Natural killer cell (primary cell): ENCODE measurements at regions not wholly inside any gene's neighbourhood (a gene's known extent, or its start where the extent isn't known, plus 50 kb on each side); places are given as distances from the start of the nearest gene placed in this dataset.
A peak's percentile ranks its signal among the peaks of the same experiment; 100 is the strongest.

ENCODE experiments used
- ATAC-seq, 3 donors: fragments of 150-1000 bp in 2 of 3; fragments of 200-7000 bp in 1 of 3; cut with Tn5 transposase; 1 replicate in 1 of 3; 2 replicates in 2 of 3; pipeline ENCODE4 v1.10.0; 2021; ENCODE audit warnings: mild to moderate bottlenecking in 2 of 3, moderate library complexity in 2 of 3
- DNase-seq, 2 donors: peaks; one replicate each; pipeline versions ENCODE4 v3.0.0 to v3.0.0-alpha.2; 2013 to 2021; ENCODE audit warnings: mixed read lengths in 1 of 2
- H3K27ac ChIP-seq: one replicate; pipeline ENCODE4 v1.5.1; 2013; ENCODE audit warnings: mild to moderate bottlenecking, low read length
- H3K27me3 ChIP-seq: one replicate; pipeline ENCODE4 v1.6.1; 2013; ENCODE audit warnings: low read length; ENCODE audit not compliant: control insufficient read depth, insufficient read depth
- H3K36me3 ChIP-seq: one replicate; pipeline ENCODE4 v1.6.1; 2013; ENCODE audit warnings: low read length; ENCODE audit not compliant: control insufficient read depth, insufficient read depth
- H3K4me1 ChIP-seq: one replicate; pipeline ENCODE4 v1.6.1; 2013; ENCODE audit warnings: low read length; ENCODE audit not compliant: control insufficient read depth, insufficient read depth
- H3K4me3 ChIP-seq: one replicate; pipeline ENCODE4 v1.5.1; 2013; ENCODE audit warnings: low read length
- H3K9me3 ChIP-seq: one replicate; pipeline ENCODE4 v1.6.1; 2013; ENCODE audit warnings: low read length; ENCODE audit not compliant: control insufficient read depth, insufficient read depth
- H3K27ac Mint-ChIP-seq, 2 donors: one replicate each; pipeline ENCODE4 v1.8.0; 2022; ENCODE audit warnings: mild to moderate bottlenecking in 2 of 2, mixed read lengths in 2 of 2, moderate library complexity in 1 of 2
- H3K27me3 Mint-ChIP-seq, 2 donors: one replicate each; pipeline ENCODE4 v1.8.0; 2022; ENCODE audit warnings: low read depth in 2 of 2, mixed read lengths in 2 of 2
- H3K36me3 Mint-ChIP-seq: one replicate; pipeline ENCODE4 v1.8.0; 2022; ENCODE audit warnings: mixed read lengths
- H3K4me1 Mint-ChIP-seq, 2 donors: one replicate each; pipeline ENCODE4 v1.8.0; 2022; ENCODE audit warnings: mixed read lengths in 2 of 2
- H3K4me3 Mint-ChIP-seq: one replicate; pipeline ENCODE4 v1.8.0; 2022; ENCODE audit warnings: mild to moderate bottlenecking, moderate library complexity, mixed read lengths
- H3K9me3 Mint-ChIP-seq, 2 donors: one replicate each; pipeline ENCODE4 v1.8.0; 2022; ENCODE audit warnings: mixed read lengths in 2 of 2
- CTCF ChIP-seq: fragments of 200-600 bp; IDR thresholded peaks from one replicate; pipeline ENCODE4 v1.8.0; 2022; ENCODE audit warnings: antibody characterized with exemption
- WGBS: methylation state at CpG from one replicate; pipeline ENCODE4 v1.1.7; 2013; ENCODE audit warnings: missing lambda C conversion rate; ENCODE audit not compliant: insufficient coverage; 5-methylcytosine and 5-hydroxymethylcytosine counted together
- intact Hi-C: fragments of 100-400 bp; cut with micrococcal nuclease; formaldehyde crosslinking; loops from one replicate; pipeline ENCODE4 v1.14.2; 2022

- Mint-ChIP-seq H3K36me3 (no peaks in the 10 kb centered on the region), H3K27ac (no peak overlapping the region), H3K27me3 (no peaks in the 10 kb centered on the region), H3K4me1 (peaks cover 27 to 34% of the 10 kb centered on the region in 2 donors), H3K9me3 (no peaks in the 10 kb centered on the region), H3K4me3 (no peak overlapping the region)
- DNase-seq, result no peak
- ATAC-seq, result no peak
- intact Hi-C loops, result no loop called here
- Histone ChIP-seq H3K4me3 (no peak overlapping the region), H3K27ac (no peak overlapping the region), H3K36me3 (no peaks in the 10 kb centered on the region), H3K9me3 (no peaks in the 10 kb centered on the region), H3K4me1 (peaks cover 33% of the 10 kb centered on the region), H3K27me3 (no peaks in the 10 kb centered on the region)
- no peak for TF ChIP-seq CTCF
- WGBS, result 82% methylated on average over 10 of the region's 10 CpGs
Measured at GRCh38 chr16:85996843-85997242, 97.9 kb downstream of the IRF8 start.

GRCh38 chr16:85998171-85998867, 99.4 kb downstream of the IRF8 start:
- intact Hi-C loops, result no loop called here
- H3K9me3 ChIP-seq, result no peaks in the 10 kb centered on the region
- H3K27me3 ChIP-seq, result no peaks in the 10 kb centered on the region
- Mint-ChIP-seq H3K4me1 (peaks cover 20 to 32% of the 10 kb centered on the region in 2 donors), H3K36me3 (no peaks in the 10 kb centered on the region), H3K4me3 (no peak overlapping the region), H3K9me3 (no peaks in the 10 kb centered on the region), H3K27me3 (no peaks in the 10 kb centered on the region), H3K27ac (no peak overlapping the region)
- no peak overlapping the region for H3K4me3 ChIP-seq
- no peak for DNase-seq
- H3K36me3 ChIP-seq, result no peaks in the 10 kb centered on the region
- TF ChIP-seq CTCF, result no peak
- no peak overlapping the region for H3K27ac ChIP-seq
- ATAC-seq, result no peak
- H3K4me1 ChIP-seq, result peaks cover 29% of the 10 kb centered on the region
- WGBS, result 97% methylated on average over 9 of the region's 9 CpGs

- TF ChIP-seq CTCF, result no peak
- Mint-ChIP-seq H3K27ac (no peak overlapping the region), H3K27me3 (no peaks in the 10 kb centered on the region), H3K4me3 (peak overlapping the region; percentile 0), H3K9me3 (no peaks in the 10 kb centered on the region), H3K36me3 (no peaks in the 10 kb centered on the region), H3K4me1 (peaks cover 20 to 32% of the 10 kb centered on the region in 2 donors)
- Histone ChIP-seq H3K4me1 (peaks cover 29% of the 10 kb centered on the region), H3K27me3 (no peaks in the 10 kb centered on the region), H3K27ac (no peak overlapping the region), H3K36me3 (no peaks in the 10 kb centered on the region), H3K9me3 (no peaks in the 10 kb centered on the region), H3K4me3 (no peak overlapping the region)
- DNase-seq, result no peak
- WGBS, result 41% methylated on average over 8 of the region's 8 CpGs
- ATAC-seq, result peak in 2 of 3 donors; percentile 21 to 50
- intact Hi-C loops, result no loop called here
Measured at GRCh38 chr16:85998868-85999729, 100.1 kb downstream of the IRF8 start.
